ENCODE measurements at regions not wholly inside any gene's neighbourhood (a gene's known extent, or its start where the extent isn't known, plus 50 kb on each side); places are given as distances from the start of the nearest gene placed in this dataset.

- H3K4me1 Mint-ChIP-seq (ENCODE audit: low read depth, unreplicated experiment): no peaks in the 10 kb centered on the region
- no peak for FAIRE-seq
- no peaks in the 10 kb centered on the region for H3K36me3 ChIP-seq (ENCODE audit: insufficient read depth, low read length)
- no peaks in the 10 kb centered on the region for H4K20me1 ChIP-seq (ENCODE audit: insufficient read depth, low read length)
- H3K79me2 ChIP-seq (ENCODE audit: insufficient read depth, low read length): no peaks in the 10 kb centered on the region
- H2AFZ ChIP-seq (ENCODE audit: low read depth, low read length): no peak overlapping the region
- no peak for TF ChIP-seq CTCF (IDR thresholded peaks at IDR 0.05; ENCODE audit: insufficient read depth, low read depth, low read length)
- TF ChIP-seq EZH2 (IDR thresholded peaks at IDR 0.05; ENCODE audit: insufficient read depth, low read length): no peak
- H3K27me3 ChIP-seq (ENCODE audit: insufficient read depth, low read length): no peaks in the 10 kb centered on the region
- no peak overlapping the region for H3K9ac ChIP-seq (ENCODE audit: low read length)
- DNase-seq (ENCODE audit: low read depth): no peak
- H3K4me3 ChIP-seq (ENCODE audit: insufficient read depth, low read depth, low read length): no peak overlapping the region
- no peaks in the 10 kb centered on the region for H3K36me3 Mint-ChIP-seq (ENCODE audit: low read depth, unreplicated experiment)
- no peak overlapping the region for H3K4me3 Mint-ChIP-seq (ENCODE audit: unreplicated experiment)
- no peaks in the 10 kb centered on the region for H3K27me3 Mint-ChIP-seq (ENCODE audit: low read depth, unreplicated experiment)
- no peak overlapping the region for H3K27ac ChIP-seq (ENCODE audit: low read depth, low read length)
- H3K9me3 Mint-ChIP-seq (ENCODE audit: unreplicated experiment): no peaks in the 10 kb centered on the region
- no peak overlapping the region for H3K4me2 ChIP-seq (ENCODE audit: low read length)
- no peaks in the 10 kb centered on the region for H3K4me1 ChIP-seq (ENCODE audit: insufficient read depth, low read length)
- H3K27ac Mint-ChIP-seq (ENCODE audit: unreplicated experiment): no peak overlapping the region
- no peaks in the 10 kb centered on the region for H3K9me3 ChIP-seq (ENCODE audit: insufficient read depth, low read depth, low read length)
Measured at GRCh38 chr4:160299177-160299576, 1196.3 kb downstream of the RAPGEF2 start.

DNA sequence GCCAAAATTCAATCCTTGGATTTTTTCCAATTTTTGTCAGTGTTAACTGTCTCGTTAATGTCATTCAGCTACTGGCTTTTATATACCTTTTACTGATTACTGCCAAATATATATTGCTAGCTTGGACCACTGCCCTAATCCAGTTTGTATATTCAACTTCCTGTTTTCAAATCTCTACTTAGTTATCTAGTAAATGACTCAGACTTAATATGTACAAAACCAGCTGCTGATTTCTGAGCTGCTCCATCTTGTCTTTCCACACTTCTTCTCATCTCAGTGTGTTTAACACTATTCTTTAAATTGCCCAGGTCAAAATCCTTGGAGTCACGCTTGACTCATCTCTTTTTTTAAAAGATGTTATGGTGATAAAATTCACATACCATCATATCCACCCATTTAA, 1196.7 kb downstream of the RAPGEF2 start:
- H3K4me2 ChIP-seq (ENCODE audit: low read length): no peak overlapping the region
- no peak overlapping the region for H3K27ac Mint-ChIP-seq (ENCODE audit: unreplicated experiment)

More for the DNA sequence above, 1196.7 kb downstream of the RAPGEF2 start:
- Histone ChIP-seq H3K4me3 (ENCODE audit: insufficient read depth, low read depth, low read length) (no peak overlapping the region), H3K9me3 (ENCODE audit: insufficient read depth, low read depth, low read length) (no peaks in the 10 kb centered on the region), H4K20me1 (ENCODE audit: insufficient read depth, low read length) (no peaks in the 10 kb centered on the region), H2AFZ (ENCODE audit: low read depth, low read length) (no peak overlapping the region), H3K36me3 (ENCODE audit: insufficient read depth, low read length) (no peaks in the 10 kb centered on the region), H3K4me1 (ENCODE audit: insufficient read depth, low read length) (no peaks in the 10 kb centered on the region), H3K9ac (ENCODE audit: low read length) (no peak overlapping the region), H3K79me2 (ENCODE audit: insufficient read depth, low read length) (no peaks in the 10 kb centered on the region), H3K27me3 (ENCODE audit: insufficient read depth, low read length) (no peaks in the 10 kb centered on the region), H3K27ac (ENCODE audit: low read depth, low read length) (no peak overlapping the region)
- DNase-seq (ENCODE audit: low read depth): no peak
- no peak for TF ChIP-seq EZH2 (IDR thresholded peaks at IDR 0.05; ENCODE audit: insufficient read depth, low read length)
- no peak for TF ChIP-seq CTCF (IDR thresholded peaks at IDR 0.05; ENCODE audit: insufficient read depth, low read depth, low read length)
- Mint-ChIP-seq H3K4me3 (ENCODE audit: unreplicated experiment) (no peak overlapping the region), H3K9me3 (ENCODE audit: unreplicated experiment) (no peaks in the 10 kb centered on the region), H3K4me1 (ENCODE audit: low read depth, unreplicated experiment) (no peaks in the 10 kb centered on the region), H3K27me3 (ENCODE audit: low read depth, unreplicated experiment) (no peaks in the 10 kb centered on the region), H3K36me3 (ENCODE audit: low read depth, unreplicated experiment) (no peaks in the 10 kb centered on the region)
- FAIRE-seq: no peak
